H1 (cell line): ENCODE measurements at regions not wholly inside any gene's neighbourhood (a gene's known extent, or its start where the extent isn't known, plus 50 kb on each side); places are given as distances from the start of the nearest gene placed in this dataset.

Experiments
- CREB1 ChIP-seq: IDR thresholded peaks from 2 replicates; pipeline ENCODE4 v1.6.1; 2012; ENCODE audit warnings: inconsistent platforms
- CTCF ChIP-seq, 3 experiments: IDR thresholded peaks; 1 replicate in 2 of 3; 2 replicates in 1 of 3; pipeline versions ENCODE4 v1.5.1 to v1.6.1; 2011; ENCODE audit warnings: low read length in 3 of 3, mild to moderate bottlenecking in 3 of 3, inconsistent platforms in 2 of 3, low read depth in 1 of 3, moderate library complexity in 1 of 3; ENCODE audit not compliant: insufficient read depth in 1 of 3; ENCODE audit errors: control extremely low read depth in 1 of 3
- JUN ChIP-seq: IDR thresholded peaks from 2 replicates; pipeline ENCODE4 v1.6.1; 2011; ENCODE audit warnings: low read depth, mild to moderate bottlenecking, improper control_type of control experiment, low read length
- KDM5A ChIP-seq: fragments of 200-600 bp; IDR thresholded peaks from 2 replicates; pipeline ENCODE4 v1.7.1; 2012; ENCODE audit warnings: mild to moderate bottlenecking, low read length, inconsistent platforms, mixed read lengths
- POLR2A ChIP-seq, 2 experiments: IDR thresholded peaks; 1 replicate in 1 of 2; 2 replicates in 1 of 2; pipeline ENCODE4 v1.6.1; 2011; ENCODE audit warnings: low read depth in 2 of 2, low read length in 2 of 2, mild to moderate bottlenecking in 2 of 2; ENCODE audit errors: control extremely low read depth in 1 of 2
- POLR2AphosphoS5 ChIP-seq: IDR thresholded peaks from 2 replicates; pipeline ENCODE4 v1.6.1; 2011; ENCODE audit warnings: low read depth, low read length
- RXRA ChIP-seq: IDR thresholded peaks from 2 replicates; pipeline ENCODE4 v1.6.1; 2011; ENCODE audit warnings: low read depth, mild to moderate bottlenecking, low read length, moderate library complexity; ENCODE audit not compliant: insufficient read depth

GRCh38 chr3:80643421-80643820, 875.6 kb upstream of the ROBO1 start:
- TF ChIP-seq JUN (no peak), CREB1 (no peak), RXRA (no peak), KDM5A (no peak), POLR2A (IDR thresholded peaks at IDR 0.05; ENCODE audit: control extremely low read depth in 1 of 2, low read depth in 2 of 2, low read length in 2 of 2) (no peak), POLR2AphosphoS5 (no peak), CTCF (IDR thresholded peaks at IDR 0.05; ENCODE audit: control extremely low read depth in 1 of 3, insufficient read depth in 1 of 3, low read depth in 1 of 3, low read length in 3 of 3) (no peak)
